Kidney tubule cell (primary cell): ENCODE measurements at regions not wholly inside any gene's neighbourhood (a gene's known extent, or its start where the extent isn't known, plus 50 kb on each side); places are given as distances from the start of the nearest gene placed in this dataset.

Experiments used
- DNase-seq: peaks from one replicate; pipeline ENCODE4 v3.0.0-alpha.2; 2018; ENCODE audit warnings: low spot score

GRCh38 chr2:49255409-49255971 is 101.2 kb upstream of the FSHR start:
- DNase-seq: peak; percentile 1

GRCh38 chr2:49254401-49254800 is 100.1 kb upstream of the FSHR start:
- no peak for DNase-seq

- peak; percentile 80 for DNase-seq
Observed at GRCh38 chr2:49251766-49252165, 97.5 kb upstream of the FSHR start.

GRCh38 chr2:49251251-49251650 is 96.9 kb upstream of the FSHR start:
- DNase-seq: no peak

- DNase-seq: peak; percentile 93
Observed at GRCh38 chr2:49248506-49248905, 94.2 kb upstream of the FSHR start.

- peak; percentile 59 for DNase-seq
Observed at GRCh38 chr2:49241991-49242390, 87.7 kb upstream of the FSHR start.

GRCh38 chr2:49241501-49241900 is 87.2 kb upstream of the FSHR start:
- DNase-seq: peak; percentile 38

- DNase-seq: peak; percentile 78
Observed at GRCh38 chr2:49240608-49241007, 86.3 kb upstream of the FSHR start.

- no peak for DNase-seq
Observed at GRCh38 chr2:49238604-49238960, 84.3 kb upstream of the FSHR start.

- no peak for DNase-seq
Observed at GRCh38 chr2:49237867-49238603, 83.7 kb upstream of the FSHR start.

GRCh38 chr2:49236316-49236715 is 82.0 kb upstream of the FSHR start:
- no peak for DNase-seq

- no peak for DNase-seq
Observed at GRCh38 chr2:49226360-49226759, 72.0 kb upstream of the FSHR start.

- no peak for DNase-seq
Observed at GRCh38 chr2:49225126-49225525, 70.8 kb upstream of the FSHR start.

GRCh38 chr2:49224426-49225010 is 70.2 kb upstream of the FSHR start:
- no peak for DNase-seq

GRCh38 chr2:49222975-49223528 is 68.7 kb upstream of the FSHR start:
- no peak for DNase-seq

GRCh38 chr2:49219741-49220140 is 65.4 kb upstream of the FSHR start:
- DNase-seq: no peak

GRCh38 chr2:49210191-49210590 is 55.9 kb upstream of the FSHR start:
- DNase-seq: no peak

GRCh38 chr2:49207204-49207603 is 52.9 kb upstream of the FSHR start:
- DNase-seq: no peak
